MM.1S (cell line): ENCODE measurements at regions not wholly inside any gene's neighbourhood (a gene's known extent, or its start where the extent isn't known, plus 50 kb on each side); places are given as distances from the start of the nearest gene placed in this dataset.

Experiments used
- DNase-seq: peaks from one replicate; pipeline ENCODE4 v3.0.0-alpha.2; 2015
- H2AFZ ChIP-seq: fragments of 300-600 bp; sonication (generic); 2 replicates; pipeline ENCODE4 v1.6.0; 2016; ENCODE audit warnings: antibody characterized with exemption, low read length
- H3F3A ChIP-seq: fragments of 300-600 bp; sonication (generic); 2 replicates; pipeline ENCODE4 v1.6.1; 2016; ENCODE audit warnings: mild to moderate bottlenecking, antibody characterized with exemption, low read length, moderate library complexity, mixed read lengths; ENCODE audit not compliant: insufficient read depth
- H3K27ac ChIP-seq: fragments of 300-600 bp; sonication (generic); 2 replicates; pipeline ENCODE4 v1.5.1; 2016; ENCODE audit warnings: mild to moderate bottlenecking, low read length
- H3K27me3 ChIP-seq: fragments of 300-600 bp; sonication (generic); replicated peaks from 2 replicates; pipeline ENCODE4 v1.6.0; 2016; ENCODE audit warnings: low read length; ENCODE audit not compliant: insufficient read depth
- H3K36me3 ChIP-seq: fragments of 300-600 bp; sonication (generic); replicated peaks from 2 replicates; pipeline ENCODE4 v1.6.1; 2016; ENCODE audit warnings: mild to moderate bottlenecking, low read length, mixed read lengths; ENCODE audit not compliant: insufficient read depth
- H3K4me1 ChIP-seq: fragments of 300-600 bp; sonication (generic); 2 replicates; pipeline ENCODE4 v1.6.1; 2016; ENCODE audit warnings: low read length, mixed read lengths
- H3K4me2 ChIP-seq: fragments of 300-600 bp; sonication (generic); 2 replicates; pipeline ENCODE4 v1.6.0; 2016; ENCODE audit warnings: low read depth, low read length
- H3K4me3 ChIP-seq: fragments of 300-600 bp; sonication (generic); 2 replicates; pipeline ENCODE4 v1.5.1; 2016; ENCODE audit warnings: low read length, mixed read lengths
- H3K79me2 ChIP-seq: fragments of 300-600 bp; sonication (generic); 2 replicates; pipeline ENCODE4 v1.6.1; 2016; ENCODE audit warnings: mixed run types, low read length, mixed read lengths
- H3K9ac ChIP-seq: fragments of 300-600 bp; sonication (generic); 2 replicates; pipeline ENCODE4 v1.6.1; 2016; ENCODE audit warnings: low read length, mixed read lengths
- H3K9me2 ChIP-seq: fragments of 300-600 bp; sonication (generic); replicated peaks from 2 replicates; pipeline ENCODE4 v1.6.1; 2016; ENCODE audit warnings: mild to moderate bottlenecking, low read length, mixed read lengths; ENCODE audit not compliant: insufficient read depth
- H3K9me3 ChIP-seq: fragments of 300-600 bp; sonication (generic); replicated peaks from 2 replicates; pipeline ENCODE4 v1.6.1; 2016; ENCODE audit warnings: mild to moderate bottlenecking, low read length, mixed read lengths; ENCODE audit not compliant: insufficient read depth
- H4K20me1 ChIP-seq: fragments of 300-600 bp; sonication (generic); 2 replicates; pipeline ENCODE4 v1.6.1; 2016; ENCODE audit warnings: mild to moderate bottlenecking, low read length, moderate library complexity, mixed read lengths; ENCODE audit not compliant: insufficient read depth
- EZH2 ChIP-seq: fragments of 300-600 bp; sonication (generic); optimal IDR thresholded peaks from 2 replicates; pipeline ENCODE3; 2017; ENCODE audit warnings: low read depth, mild to moderate bottlenecking, antibody characterized with exemption, low read length, mixed read lengths
- EZH2phosphoT487 ChIP-seq: fragments of 300-600 bp; sonication (generic); IDR thresholded peaks from 2 replicates; pipeline ENCODE4 v1.6.1; 2018; ENCODE audit warnings: antibody characterized with exemption, low read length
- TF ChIP-seq, protein P1 (sequence below): fragments of 300-600 bp; sonication (generic); IDR thresholded peaks from 2 replicates; pipeline ENCODE4 v1.5.1; 2016; ENCODE audit warnings: antibody characterized with exemption, low read length, mixed read lengths

GRCh38 chr11:22042081-22042480 is 150.8 kb upstream of the ANO5 start:
- no peak for DNase-seq
- Histone ChIP-seq H3K9me2 (no peaks in the 10 kb centered on the region), H3K9ac (no peak overlapping the region), H3K4me3 (no peak overlapping the region), H3K79me2 (no peaks in the 10 kb centered on the region), H3K9me3 (no peaks in the 10 kb centered on the region), H3K27me3 (no peaks in the 10 kb centered on the region), H3K4me1 (no peaks in the 10 kb centered on the region), H2AFZ (no peak overlapping the region), H3K4me2 (no peak overlapping the region), H3K36me3 (no peaks in the 10 kb centered on the region), H3F3A (no peaks in the 10 kb centered on the region), H4K20me1 (no peaks in the 10 kb centered on the region), H3K27ac (no peak overlapping the region)
- TF ChIP-seq EZH2phosphoT487 (no peak), EZH2 (no peak)
- TF ChIP-seq, protein P1, sequence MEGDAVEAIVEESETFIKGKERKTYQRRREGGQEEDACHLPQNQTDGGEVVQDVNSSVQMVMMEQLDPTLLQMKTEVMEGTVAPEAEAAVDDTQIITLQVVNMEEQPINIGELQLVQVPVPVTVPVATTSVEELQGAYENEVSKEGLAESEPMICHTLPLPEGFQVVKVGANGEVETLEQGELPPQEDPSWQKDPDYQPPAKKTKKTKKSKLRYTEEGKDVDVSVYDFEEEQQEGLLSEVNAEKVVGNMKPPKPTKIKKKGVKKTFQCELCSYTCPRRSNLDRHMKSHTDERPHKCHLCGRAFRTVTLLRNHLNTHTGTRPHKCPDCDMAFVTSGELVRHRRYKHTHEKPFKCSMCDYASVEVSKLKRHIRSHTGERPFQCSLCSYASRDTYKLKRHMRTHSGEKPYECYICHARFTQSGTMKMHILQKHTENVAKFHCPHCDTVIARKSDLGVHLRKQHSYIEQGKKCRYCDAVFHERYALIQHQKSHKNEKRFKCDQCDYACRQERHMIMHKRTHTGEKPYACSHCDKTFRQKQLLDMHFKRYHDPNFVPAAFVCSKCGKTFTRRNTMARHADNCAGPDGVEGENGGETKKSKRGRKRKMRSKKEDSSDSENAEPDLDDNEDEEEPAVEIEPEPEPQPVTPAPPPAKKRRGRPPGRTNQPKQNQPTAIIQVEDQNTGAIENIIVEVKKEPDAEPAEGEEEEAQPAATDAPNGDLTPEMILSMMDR: no peak

DNA sequence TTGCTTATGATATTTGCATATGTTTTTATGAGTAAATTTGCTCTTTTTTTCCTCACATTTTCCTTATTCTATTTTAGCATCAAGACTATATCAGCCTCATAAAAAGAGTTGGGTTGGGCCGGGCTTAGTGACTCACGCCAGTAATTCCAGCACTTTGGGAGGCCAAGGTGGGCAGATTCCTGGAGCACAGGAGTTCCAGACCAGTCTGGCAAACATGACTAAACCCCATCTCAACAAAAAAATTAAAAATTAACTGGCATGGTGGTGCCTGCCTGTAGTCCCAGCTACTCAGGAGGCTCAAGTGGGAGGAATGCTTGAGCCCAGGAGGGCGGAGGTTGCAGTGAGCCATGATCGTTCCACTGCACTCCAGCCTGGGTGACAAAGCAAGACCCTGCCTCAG is 148.8 kb upstream of the ANO5 start:
- Histone ChIP-seq H3K4me1 (no peaks in the 10 kb centered on the region), H3K9me3 (no peaks in the 10 kb centered on the region), H3K4me2 (no peak overlapping the region), H3F3A (no peaks in the 10 kb centered on the region), H3K4me3 (no peak overlapping the region), H3K27me3 (no peaks in the 10 kb centered on the region), H4K20me1 (no peaks in the 10 kb centered on the region), H3K79me2 (no peaks in the 10 kb centered on the region), H3K9me2 (no peaks in the 10 kb centered on the region), H3K9ac (no peak overlapping the region), H2AFZ (no peak overlapping the region), H3K27ac (no peak overlapping the region), H3K36me3 (no peaks in the 10 kb centered on the region)
- no peak for DNase-seq
- TF ChIP-seq EZH2phosphoT487 (no peak), EZH2 (no peak)
- TF ChIP-seq, protein P1: no peak

DNA sequence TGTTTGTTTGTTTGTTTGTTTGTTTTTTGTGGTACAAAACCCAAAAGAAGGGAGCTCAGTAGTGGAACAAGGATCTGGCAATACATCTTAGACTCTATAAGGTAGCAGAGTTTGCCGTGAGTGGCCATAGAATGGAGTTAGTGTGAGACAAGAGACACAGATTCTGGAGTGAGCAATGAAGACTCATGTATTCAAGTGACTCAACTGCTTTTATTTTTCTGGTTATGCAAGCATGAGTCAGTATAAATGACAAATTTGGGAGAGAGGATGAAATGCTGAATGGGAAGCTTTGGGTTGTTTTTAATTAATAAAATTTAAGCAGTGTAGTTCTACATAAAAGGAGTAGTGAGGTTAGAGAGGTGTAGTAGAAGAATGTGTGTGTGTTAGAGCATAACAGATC is 143.6 kb upstream of the ANO5 start:
- no peaks in the 10 kb centered on the region for H4K20me1 ChIP-seq
- H3K9me2 ChIP-seq: no peaks in the 10 kb centered on the region
- H3K4me3 ChIP-seq: no peak overlapping the region
- H3K4me1 ChIP-seq: no peaks in the 10 kb centered on the region
- no peaks in the 10 kb centered on the region for H3K9me3 ChIP-seq
- H3K27me3 ChIP-seq: no peaks in the 10 kb centered on the region
- no peaks in the 10 kb centered on the region for H3F3A ChIP-seq
- DNase-seq: no peak
- no peaks in the 10 kb centered on the region for H3K36me3 ChIP-seq
- H2AFZ ChIP-seq: no peak overlapping the region
- H3K9ac ChIP-seq: no peak overlapping the region
- H3K79me2 ChIP-seq: no peaks in the 10 kb centered on the region
- H3K27ac ChIP-seq: no peak overlapping the region
- H3K4me2 ChIP-seq: no peak overlapping the region
- TF ChIP-seq EZH2phosphoT487 (no peak), EZH2 (no peak)
- TF ChIP-seq, protein P1: no peak

DNA sequence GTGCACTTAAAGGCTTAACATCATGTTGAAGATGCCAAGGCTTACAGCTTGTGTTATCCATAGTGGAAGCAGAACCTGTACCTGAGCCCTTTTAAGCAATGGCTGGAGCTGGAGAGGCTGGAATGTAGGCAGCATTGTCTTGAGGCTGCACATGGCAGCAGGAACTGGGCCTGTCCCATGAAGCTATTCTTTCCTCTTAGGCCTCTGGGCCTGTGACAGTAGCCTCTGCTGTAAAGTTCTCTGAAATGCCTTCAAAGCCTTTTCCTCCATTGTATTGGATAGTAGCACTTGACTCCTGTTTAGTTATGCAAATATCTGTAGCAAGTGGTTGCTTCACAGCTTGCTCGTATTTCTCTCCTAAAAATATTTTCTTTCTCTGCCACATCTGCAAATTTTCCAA is 127.4 kb upstream of the ANO5 start:
- Histone ChIP-seq H3K27me3 (no peaks in the 10 kb centered on the region), H3K27ac (no peak overlapping the region), H3K4me1 (no peaks in the 10 kb centered on the region), H3K79me2 (no peaks in the 10 kb centered on the region), H3F3A (no peaks in the 10 kb centered on the region), H3K9me3 (no peaks in the 10 kb centered on the region), H3K9ac (no peak overlapping the region), H3K9me2 (no peaks in the 10 kb centered on the region), H3K36me3 (no peaks in the 10 kb centered on the region), H4K20me1 (no peaks in the 10 kb centered on the region), H3K4me3 (no peak overlapping the region), H3K4me2 (no peak overlapping the region), H2AFZ (no peak overlapping the region)
- DNase-seq: no peak
- TF ChIP-seq EZH2phosphoT487 (no peak), EZH2 (no peak)
- TF ChIP-seq, protein P1: no peak
